Right atrium auricular region (tissue), 2 donors: ENCODE measurements at regions not wholly inside any gene's neighbourhood (a gene's known extent, or its start where the extent isn't known, plus 50 kb on each side); places are given as distances from the start of the nearest gene placed in this dataset.

Experiments used
- DNase-seq: peaks from one replicate; pipeline ENCODE4 v3.0.0-alpha.2; 2019; ENCODE audit warnings: low spot score
- H3K27ac ChIP-seq, 2 donors: fragments of 200-600 bp; sonication (generic); 1 replicate in 1 of 2; 2 replicates in 1 of 2; pipeline ENCODE4 v1.5.1; 2016 to 2019
- H3K27me3 ChIP-seq, 2 donors: fragments of 200-600 bp; sonication (generic); one replicate each; pipeline versions ENCODE4 v1.5.1 to v1.6.0; 2017 to 2019
- H3K36me3 ChIP-seq: fragments of 200-600 bp; sonication (generic); one replicate; pipeline ENCODE4 v1.5.1; 2016
- H3K4me1 ChIP-seq, 2 donors: fragments of 200-600 bp; sonication (generic); one replicate each; pipeline versions ENCODE4 v1.5.1 to v1.6.0; 2017 to 2019
- H3K4me3 ChIP-seq, 2 donors: fragments of 200-600 bp; sonication (generic); 1 replicate in 1 of 2; 2 replicates in 1 of 2; pipeline ENCODE4 v1.5.1; 2017 to 2019; ENCODE audit warnings: mild to moderate bottlenecking in 1 of 2, moderate library complexity in 1 of 2
- H3K9me3 ChIP-seq, 2 donors: fragments of 200-600 bp; sonication (generic); one replicate each; pipeline ENCODE4 v1.5.1; 2019
- TF ChIP-seq, protein P1 (sequence below), 2 donors: fragments of 200-600 bp; sonication (generic); IDR thresholded peaks; one replicate each; pipeline ENCODE4 v1.5.1; 2019; ENCODE audit warnings: antibody characterized with exemption in 2 of 2

DNA sequence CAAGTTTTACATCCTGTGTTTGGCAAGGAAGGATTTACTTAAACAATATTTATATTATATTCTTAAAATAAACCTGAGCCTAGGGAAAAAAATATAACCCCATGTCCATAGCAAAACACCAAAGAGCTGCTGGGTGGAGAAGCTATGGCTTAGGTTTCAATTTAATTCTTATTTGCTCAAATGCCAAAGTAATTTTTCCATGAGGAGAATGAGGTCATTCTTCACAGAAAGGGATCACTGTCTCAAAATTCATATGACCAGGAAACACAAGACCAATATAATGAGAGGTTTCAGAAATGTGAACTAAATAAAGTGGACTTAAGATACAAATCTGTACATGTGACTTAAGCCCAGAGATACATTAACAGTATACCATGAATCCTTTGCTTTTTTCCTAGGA is 195.0 kb downstream of the PHLDA1 start:
- no peaks in the 10 kb centered on the region for H3K9me3 ChIP-seq
- H3K4me1 ChIP-seq, result peaks cover 0 to 2% of the 10 kb centered on the region in 2 donors
- H3K36me3 ChIP-seq, result no peaks in the 10 kb centered on the region
- H3K27ac ChIP-seq, result no peak overlapping the region
- TF ChIP-seq, protein P1, sequence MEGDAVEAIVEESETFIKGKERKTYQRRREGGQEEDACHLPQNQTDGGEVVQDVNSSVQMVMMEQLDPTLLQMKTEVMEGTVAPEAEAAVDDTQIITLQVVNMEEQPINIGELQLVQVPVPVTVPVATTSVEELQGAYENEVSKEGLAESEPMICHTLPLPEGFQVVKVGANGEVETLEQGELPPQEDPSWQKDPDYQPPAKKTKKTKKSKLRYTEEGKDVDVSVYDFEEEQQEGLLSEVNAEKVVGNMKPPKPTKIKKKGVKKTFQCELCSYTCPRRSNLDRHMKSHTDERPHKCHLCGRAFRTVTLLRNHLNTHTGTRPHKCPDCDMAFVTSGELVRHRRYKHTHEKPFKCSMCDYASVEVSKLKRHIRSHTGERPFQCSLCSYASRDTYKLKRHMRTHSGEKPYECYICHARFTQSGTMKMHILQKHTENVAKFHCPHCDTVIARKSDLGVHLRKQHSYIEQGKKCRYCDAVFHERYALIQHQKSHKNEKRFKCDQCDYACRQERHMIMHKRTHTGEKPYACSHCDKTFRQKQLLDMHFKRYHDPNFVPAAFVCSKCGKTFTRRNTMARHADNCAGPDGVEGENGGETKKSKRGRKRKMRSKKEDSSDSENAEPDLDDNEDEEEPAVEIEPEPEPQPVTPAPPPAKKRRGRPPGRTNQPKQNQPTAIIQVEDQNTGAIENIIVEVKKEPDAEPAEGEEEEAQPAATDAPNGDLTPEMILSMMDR (IDR thresholded peaks at IDR 0.05), result no peak
- DNase-seq, result no peak
- H3K27me3 ChIP-seq, result no peaks in the 10 kb centered on the region
- no peak overlapping the region for H3K4me3 ChIP-seq

DNA sequence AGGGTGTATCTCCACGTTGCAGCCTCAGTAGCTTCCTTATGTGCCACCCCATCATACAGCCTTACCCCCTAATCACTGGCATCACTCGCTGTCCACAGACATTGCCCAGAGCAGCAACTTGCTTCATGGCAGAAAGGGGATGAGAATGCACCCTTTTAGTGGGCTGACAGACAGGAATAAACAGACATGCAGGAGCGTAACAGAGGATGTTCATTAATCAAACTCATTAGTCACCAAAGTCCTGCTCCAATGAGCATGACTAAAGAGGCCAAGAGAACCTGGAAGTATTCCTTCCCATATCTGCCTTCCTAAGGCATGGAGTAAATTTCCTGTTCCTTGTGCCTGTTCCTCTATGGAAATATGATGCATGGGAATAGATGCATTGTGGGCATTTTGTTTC is 197.0 kb downstream of the PHLDA1 start:
- no peak for DNase-seq

DNA sequence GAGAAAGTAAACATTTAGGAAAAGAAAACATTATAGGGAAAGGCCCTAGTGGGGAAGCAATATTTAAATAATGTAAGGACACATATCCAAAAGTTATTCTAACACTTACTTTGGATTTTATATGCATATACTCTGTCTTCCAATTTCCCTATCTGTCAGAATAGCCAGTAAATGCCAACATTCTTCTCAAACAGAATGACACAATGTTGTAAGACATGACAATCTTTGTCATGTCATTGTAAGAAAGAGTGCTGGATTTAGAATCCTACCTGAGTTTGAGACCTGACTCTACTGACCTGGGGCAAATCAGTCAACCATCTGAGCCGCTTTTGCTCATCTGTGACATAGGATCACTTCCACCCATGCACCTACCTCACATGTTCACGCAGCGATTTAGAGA is 198.3 kb downstream of the PHLDA1 start:
- TF ChIP-seq, protein P1 (IDR thresholded peaks at IDR 0.05), result no peak
- H3K4me1 ChIP-seq, result peaks cover 0 to 7% of the 10 kb centered on the region in 2 donors

More for the DNA sequence above, 197.0 kb downstream of the PHLDA1 start:
- Histone ChIP-seq H3K4me1 (peaks cover 0 to 7% of the 10 kb centered on the region in 2 donors), H3K9me3 (no peaks in the 10 kb centered on the region), H3K36me3 (no peaks in the 10 kb centered on the region), H3K4me3 (no peak overlapping the region), H3K27ac (no peak overlapping the region), H3K27me3 (no peaks in the 10 kb centered on the region)
- TF ChIP-seq, protein P1 (IDR thresholded peaks at IDR 0.05), result no peak

DNA sequence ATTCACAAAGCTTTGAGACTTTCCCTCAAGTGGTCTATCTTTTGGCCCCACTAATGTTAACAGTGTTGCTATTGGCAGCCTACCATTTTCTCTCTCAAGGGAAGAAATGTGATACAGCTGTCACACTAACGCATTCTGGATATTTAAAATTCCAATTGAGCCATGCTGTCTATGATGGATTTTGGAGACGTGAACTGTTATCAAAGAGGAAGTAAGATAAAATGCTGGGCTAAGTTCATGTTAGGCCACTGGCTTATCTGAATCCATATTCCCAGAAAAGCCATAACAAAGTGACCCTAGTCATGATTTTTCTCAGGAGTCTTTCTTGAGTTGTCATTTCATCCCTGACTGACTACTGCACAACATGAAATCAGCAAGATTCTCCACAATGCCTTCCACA is 200.2 kb downstream of the PHLDA1 start:
- peaks cover 0 to 7% of the 10 kb centered on the region in 2 donors for H3K4me1 ChIP-seq
- H3K36me3 ChIP-seq, result no peaks in the 10 kb centered on the region
- H3K27ac ChIP-seq, result no peak overlapping the region
- no peak overlapping the region for H3K4me3 ChIP-seq
- H3K27me3 ChIP-seq, result no peaks in the 10 kb centered on the region
- TF ChIP-seq, protein P1 (IDR thresholded peaks at IDR 0.05), result no peak
- no peaks in the 10 kb centered on the region for H3K9me3 ChIP-seq
- DNase-seq, result no peak

More for the DNA sequence above, 198.3 kb downstream of the PHLDA1 start:
- no peaks in the 10 kb centered on the region for H3K36me3 ChIP-seq
- no peak overlapping the region for H3K27ac ChIP-seq
- no peaks in the 10 kb centered on the region for H3K27me3 ChIP-seq
- no peak overlapping the region for H3K4me3 ChIP-seq
- H3K9me3 ChIP-seq, result no peaks in the 10 kb centered on the region
- no peak for DNase-seq

DNA sequence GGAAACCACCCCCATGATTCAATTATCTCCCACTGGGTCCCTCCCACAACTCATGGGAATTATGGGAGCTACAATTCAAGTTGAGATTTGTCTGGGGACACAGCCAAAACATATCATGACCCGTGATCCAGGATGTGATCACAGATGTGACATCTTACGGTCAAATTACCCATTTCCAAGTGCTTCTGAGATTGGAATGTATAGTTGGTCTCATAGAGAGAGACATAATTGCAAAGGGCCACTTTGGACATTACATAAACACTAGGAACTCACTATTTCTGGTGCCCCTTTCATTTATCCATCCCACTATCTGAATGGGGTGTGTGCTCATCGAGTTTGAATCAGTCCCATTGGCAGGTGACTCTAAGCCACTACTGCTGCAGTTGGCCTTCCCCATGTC is 204.5 kb downstream of the PHLDA1 start:
- H3K27ac ChIP-seq, result no peak overlapping the region
- H3K4me1 ChIP-seq, result peaks cover 0 to 7% of the 10 kb centered on the region in 2 donors
- DNase-seq, result no peak
- no peaks in the 10 kb centered on the region for H3K9me3 ChIP-seq
- H3K4me3 ChIP-seq, result no peak overlapping the region
- no peaks in the 10 kb centered on the region for H3K36me3 ChIP-seq
- H3K27me3 ChIP-seq, result no peaks in the 10 kb centered on the region
- TF ChIP-seq, protein P1 (IDR thresholded peaks at IDR 0.05), result no peak

DNA sequence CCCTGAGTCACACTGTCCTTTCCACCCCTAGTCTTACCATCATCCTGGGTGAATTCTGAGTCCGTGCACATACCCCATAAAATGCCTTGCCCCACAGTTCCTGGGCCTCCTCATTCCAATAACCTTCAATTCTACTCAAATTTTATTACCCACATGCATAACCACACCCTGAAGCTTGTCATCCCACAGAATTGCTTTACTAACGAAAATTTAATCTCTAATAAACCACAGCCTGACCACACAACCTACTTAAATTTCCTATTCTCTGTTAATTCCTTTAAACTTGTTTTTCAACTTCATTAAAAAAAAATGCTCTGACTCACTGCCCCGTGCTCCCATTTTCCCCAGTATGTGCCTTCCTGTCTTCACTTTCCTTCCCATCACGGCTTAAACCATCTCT is 205.9 kb downstream of the PHLDA1 start:
- Histone ChIP-seq H3K36me3 (no peaks in the 10 kb centered on the region), H3K4me3 (no peak overlapping the region), H3K27me3 (no peaks in the 10 kb centered on the region), H3K9me3 (no peaks in the 10 kb centered on the region), H3K4me1 (no peaks in the 10 kb centered on the region), H3K27ac (no peak overlapping the region)
- DNase-seq, result no peak
- TF ChIP-seq, protein P1 (IDR thresholded peaks at IDR 0.05), result no peak
